ENCODE measurements at regions not wholly inside any gene's neighbourhood (a gene's known extent, or its start where the extent isn't known, plus 50 kb on each side); places are given as distances from the start of the nearest gene placed in this dataset.

DNA sequence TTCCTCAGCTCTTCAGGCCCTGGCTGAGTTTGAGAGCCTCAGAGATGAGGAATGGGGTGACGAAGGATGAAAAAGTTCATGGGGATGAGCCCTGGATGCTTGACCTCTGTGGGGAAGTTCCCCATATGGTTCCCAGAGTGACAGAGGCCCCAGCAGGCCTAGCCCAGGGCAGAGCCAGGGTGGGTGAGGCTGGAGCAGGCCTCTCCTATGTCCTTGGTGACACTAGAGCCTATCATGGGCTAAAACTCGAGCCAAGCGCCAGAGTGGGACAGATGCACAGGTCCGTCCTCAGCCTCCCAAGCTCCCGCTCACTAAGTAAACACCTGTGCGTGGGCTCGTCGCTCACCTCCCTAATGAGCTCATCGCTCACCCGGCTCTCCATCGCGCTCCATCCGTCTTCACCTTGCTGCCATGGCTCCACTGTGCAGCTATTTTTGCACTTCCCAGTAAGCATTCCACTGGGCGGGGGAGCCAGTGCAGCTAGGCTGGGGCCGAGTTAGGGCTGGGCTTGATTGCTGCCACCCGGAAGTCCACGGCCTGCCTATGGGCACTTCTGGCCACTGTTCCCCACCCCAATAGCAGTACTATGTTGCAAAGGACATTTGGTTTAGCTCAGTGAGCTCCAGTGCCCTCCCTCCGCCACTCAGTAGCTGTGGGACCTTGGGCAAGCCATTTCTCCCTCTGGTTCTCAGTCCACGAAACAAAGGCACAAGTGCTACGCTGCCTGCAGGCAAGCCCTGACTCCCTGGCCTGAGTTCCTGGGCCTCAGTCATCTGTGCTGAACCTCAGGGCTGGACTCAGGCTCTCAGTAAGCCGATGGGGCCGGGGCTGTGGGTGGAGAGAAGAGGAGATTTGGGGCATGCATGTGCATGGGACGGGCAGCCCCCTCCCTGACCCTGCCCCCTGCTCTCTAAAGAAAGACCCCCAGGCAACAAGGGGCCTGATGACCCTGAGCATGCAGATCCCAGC is 117.3 kb upstream of the PCBD1 start:
- H3K36me3 ChIP-seq (ENCODE audit: insufficient read depth, low read length) = no peaks in the 10 kb centered on the region
- no peaks in the 10 kb centered on the region for H3K4me1 Mint-ChIP-seq (ENCODE audit: low read depth)
- no peaks in the 10 kb centered on the region for H3K36me3 Mint-ChIP-seq (ENCODE audit: low read depth)
- H3K27ac ChIP-seq (ENCODE audit: low read depth in 1 of 2, low read length in 2 of 2) = no peak overlapping the region
- ChIA-PET POLR2A (no interaction called here), CTCF (no interaction called here)
- no peaks in the 10 kb centered on the region for H3K4me1 ChIP-seq (ENCODE audit: insufficient read depth, low read length)
- intact Hi-C loops (cut with DNase I, micrococcal nuclease) = no loop called here
- ATAC-seq (ENCODE audit: poor library complexity) (no peak), DNase-seq (no peak)
- H3K9me3 Mint-ChIP-seq = peaks cover 1% of the 10 kb centered on the region
- no peak for TF ChIP-seq CTCF (IDR thresholded peaks at IDR 0.05)
- peaks cover 0 to 4% of the 10 kb centered on the region in 2 experiments for H3K27me3 ChIP-seq (ENCODE audit: control insufficient read depth in 1 of 2, insufficient read depth in 2 of 2, low read length in 2 of 2)
- H3K27ac Mint-ChIP-seq = no peak overlapping the region
- H3K9me3 ChIP-seq (ENCODE audit: control insufficient read depth in 1 of 2, insufficient read depth in 1 of 2, low read length in 2 of 2) = peaks cover 0 to 8% of the 10 kb centered on the region in 2 experiments
- no peak overlapping the region for H3K4me3 ChIP-seq (ENCODE audit: low read length)
- H3K4me3 Mint-ChIP-seq = no peak overlapping the region
- H3K27me3 Mint-ChIP-seq = peaks cover 17% of the 10 kb centered on the region

- no peaks in the 10 kb centered on the region for H3K4me1 Mint-ChIP-seq (ENCODE audit: low read depth)
- ATAC-seq (ENCODE audit: poor library complexity) (no peak), DNase-seq (no peak)
- no peak for TF ChIP-seq CTCF (IDR thresholded peaks at IDR 0.05)
- Histone ChIP-seq H3K27ac (ENCODE audit: low read depth in 1 of 2, low read length in 2 of 2) (no peak overlapping the region), H3K4me1 (ENCODE audit: insufficient read depth, low read length) (no peaks in the 10 kb centered on the region), H3K4me3 (ENCODE audit: low read length) (no peak overlapping the region), H3K36me3 (ENCODE audit: insufficient read depth, low read length) (no peaks in the 10 kb centered on the region), H3K9me3 (ENCODE audit: control insufficient read depth in 1 of 2, insufficient read depth in 1 of 2, low read length in 2 of 2) (peaks cover 0 to 1% of the 10 kb centered on the region in 2 experiments), H3K27me3 (ENCODE audit: control insufficient read depth in 1 of 2, insufficient read depth in 2 of 2, low read length in 2 of 2) (peaks cover 0 to 4% of the 10 kb centered on the region in 2 experiments)
- H3K27me3 Mint-ChIP-seq = peaks cover 15% of the 10 kb centered on the region
- no peaks in the 10 kb centered on the region for H3K9me3 Mint-ChIP-seq
- ChIA-PET POLR2A (no interaction called here), CTCF (no interaction called here)
- no peak overlapping the region for H3K4me3 Mint-ChIP-seq
- no peaks in the 10 kb centered on the region for H3K36me3 Mint-ChIP-seq (ENCODE audit: low read depth)
- no peak overlapping the region for H3K27ac Mint-ChIP-seq
- intact Hi-C loops (cut with DNase I, micrococcal nuclease) = no loop called here
These were observed 118.1 kb upstream of the PCBD1 start for GRCh38 chr10:71006506-71006905.

DNA sequence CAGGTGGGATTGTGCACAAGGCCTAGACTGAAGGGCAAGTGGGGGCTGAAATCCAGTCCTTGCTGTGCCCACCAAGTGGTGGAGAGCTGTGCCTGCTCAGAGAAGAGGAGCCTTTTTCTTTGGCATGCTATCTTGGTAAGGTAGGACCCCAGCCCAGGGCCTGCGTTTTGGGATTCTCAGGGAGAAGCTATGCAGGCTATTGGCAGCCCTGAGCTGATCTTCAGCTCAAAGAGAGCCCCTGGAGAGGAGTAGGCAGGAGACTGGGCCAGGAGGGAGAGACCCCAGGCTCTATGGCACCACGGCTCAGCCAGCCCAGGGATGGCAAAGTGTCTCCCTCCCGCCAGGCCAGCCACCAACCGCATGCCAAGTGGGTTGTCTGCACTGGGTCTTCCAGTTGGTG is 119.2 kb upstream of the PCBD1 start:
- H3K9me3 ChIP-seq (ENCODE audit: control insufficient read depth in 1 of 2, insufficient read depth in 1 of 2, low read length in 2 of 2) = no peaks in the 10 kb centered on the region
- intact Hi-C loops (cut with DNase I, micrococcal nuclease) = no loop called here
- no peak overlapping the region for H3K4me3 Mint-ChIP-seq
- no peak for DNase-seq
- no peaks in the 10 kb centered on the region for H3K9me3 Mint-ChIP-seq
- H3K27ac ChIP-seq (ENCODE audit: low read depth in 1 of 2, low read length in 2 of 2) = no peak overlapping the region
- H3K4me3 ChIP-seq (ENCODE audit: low read length) = no peak overlapping the region
- no peaks in the 10 kb centered on the region for H3K4me1 Mint-ChIP-seq (ENCODE audit: low read depth)
- POLR2A ChIA-PET = no interaction called here
- H3K27ac Mint-ChIP-seq = no peak overlapping the region
- H3K36me3 Mint-ChIP-seq (ENCODE audit: low read depth) = no peaks in the 10 kb centered on the region
- H3K27me3 Mint-ChIP-seq = peaks cover 14% of the 10 kb centered on the region
- no peak for ATAC-seq (ENCODE audit: poor library complexity)
- no peaks in the 10 kb centered on the region for H3K27me3 ChIP-seq (ENCODE audit: control insufficient read depth in 1 of 2, insufficient read depth in 2 of 2, low read length in 2 of 2)
- TF ChIP-seq CTCF (IDR thresholded peaks at IDR 0.05) = no peak
- CTCF ChIA-PET = no interaction called here
- no peaks in the 10 kb centered on the region for H3K36me3 ChIP-seq (ENCODE audit: insufficient read depth, low read length)
- no peaks in the 10 kb centered on the region for H3K4me1 ChIP-seq (ENCODE audit: insufficient read depth, low read length)

All from CD4-positive, alpha-beta T cell (primary cell).